MM.1S (cell line): ENCODE measurements at regions not wholly inside any gene's neighbourhood (a gene's known extent, or its start where the extent isn't known, plus 50 kb on each side); places are given as distances from the start of the nearest gene placed in this dataset.

Source experiments
- DNase-seq: peaks from one replicate; pipeline ENCODE4 v3.0.0-alpha.2; 2015
- H2AFZ ChIP-seq: fragments of 300-600 bp; sonication (generic); 2 replicates; pipeline ENCODE4 v1.6.0; 2016; ENCODE audit warnings: antibody characterized with exemption, low read length
- H3F3A ChIP-seq: fragments of 300-600 bp; sonication (generic); 2 replicates; pipeline ENCODE4 v1.6.1; 2016; ENCODE audit warnings: mild to moderate bottlenecking, antibody characterized with exemption, low read length, moderate library complexity, mixed read lengths; ENCODE audit not compliant: insufficient read depth
- H3K27ac ChIP-seq: fragments of 300-600 bp; sonication (generic); 2 replicates; pipeline ENCODE4 v1.5.1; 2016; ENCODE audit warnings: mild to moderate bottlenecking, low read length
- H3K27me3 ChIP-seq: fragments of 300-600 bp; sonication (generic); replicated peaks from 2 replicates; pipeline ENCODE4 v1.6.0; 2016; ENCODE audit warnings: low read length; ENCODE audit not compliant: insufficient read depth
- H3K36me3 ChIP-seq: fragments of 300-600 bp; sonication (generic); replicated peaks from 2 replicates; pipeline ENCODE4 v1.6.1; 2016; ENCODE audit warnings: mild to moderate bottlenecking, low read length, mixed read lengths; ENCODE audit not compliant: insufficient read depth
- H3K4me1 ChIP-seq: fragments of 300-600 bp; sonication (generic); 2 replicates; pipeline ENCODE4 v1.6.1; 2016; ENCODE audit warnings: low read length, mixed read lengths
- H3K4me2 ChIP-seq: fragments of 300-600 bp; sonication (generic); 2 replicates; pipeline ENCODE4 v1.6.0; 2016; ENCODE audit warnings: low read depth, low read length
- H3K4me3 ChIP-seq: fragments of 300-600 bp; sonication (generic); 2 replicates; pipeline ENCODE4 v1.5.1; 2016; ENCODE audit warnings: low read length, mixed read lengths
- H3K79me2 ChIP-seq: fragments of 300-600 bp; sonication (generic); 2 replicates; pipeline ENCODE4 v1.6.1; 2016; ENCODE audit warnings: mixed run types, low read length, mixed read lengths
- H3K9ac ChIP-seq: fragments of 300-600 bp; sonication (generic); 2 replicates; pipeline ENCODE4 v1.6.1; 2016; ENCODE audit warnings: low read length, mixed read lengths
- H3K9me2 ChIP-seq: fragments of 300-600 bp; sonication (generic); replicated peaks from 2 replicates; pipeline ENCODE4 v1.6.1; 2016; ENCODE audit warnings: mild to moderate bottlenecking, low read length, mixed read lengths; ENCODE audit not compliant: insufficient read depth
- H3K9me3 ChIP-seq: fragments of 300-600 bp; sonication (generic); replicated peaks from 2 replicates; pipeline ENCODE4 v1.6.1; 2016; ENCODE audit warnings: mild to moderate bottlenecking, low read length, mixed read lengths; ENCODE audit not compliant: insufficient read depth
- H4K20me1 ChIP-seq: fragments of 300-600 bp; sonication (generic); 2 replicates; pipeline ENCODE4 v1.6.1; 2016; ENCODE audit warnings: mild to moderate bottlenecking, low read length, moderate library complexity, mixed read lengths; ENCODE audit not compliant: insufficient read depth
- EZH2 ChIP-seq: fragments of 300-600 bp; sonication (generic); optimal IDR thresholded peaks from 2 replicates; pipeline ENCODE3; 2017; ENCODE audit warnings: low read depth, mild to moderate bottlenecking, antibody characterized with exemption, low read length, mixed read lengths
- EZH2phosphoT487 ChIP-seq: fragments of 300-600 bp; sonication (generic); IDR thresholded peaks from 2 replicates; pipeline ENCODE4 v1.6.1; 2018; ENCODE audit warnings: antibody characterized with exemption, low read length
- TF ChIP-seq, protein P1 (sequence below): fragments of 300-600 bp; sonication (generic); IDR thresholded peaks from 2 replicates; pipeline ENCODE4 v1.5.1; 2016; ENCODE audit warnings: antibody characterized with exemption, low read length, mixed read lengths

DNA sequence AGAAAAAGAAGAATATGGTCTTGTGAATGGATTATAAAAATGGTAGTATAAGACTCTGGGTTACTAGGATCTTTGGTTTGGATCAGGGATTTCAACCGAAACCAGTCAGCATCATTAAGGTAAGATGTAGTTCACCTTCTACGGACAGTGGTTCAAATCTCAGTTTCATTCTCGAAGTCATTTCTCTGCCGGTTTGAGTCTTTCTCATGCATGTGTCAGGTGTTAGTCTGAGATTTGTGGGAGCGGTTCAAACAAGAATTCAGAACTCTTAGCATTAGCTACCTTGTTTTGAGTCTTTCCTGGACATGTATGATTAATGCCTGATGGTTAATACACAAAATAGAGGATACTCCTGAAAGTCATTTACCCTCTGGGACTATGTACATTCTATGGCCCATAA lies 735.9 kb upstream of the NUDT12 start:
- no peak overlapping the region for H3K27ac ChIP-seq
- no peaks in the 10 kb centered on the region for H3K9me3 ChIP-seq
- TF ChIP-seq EZH2 = no peak
- TF ChIP-seq, protein P1, sequence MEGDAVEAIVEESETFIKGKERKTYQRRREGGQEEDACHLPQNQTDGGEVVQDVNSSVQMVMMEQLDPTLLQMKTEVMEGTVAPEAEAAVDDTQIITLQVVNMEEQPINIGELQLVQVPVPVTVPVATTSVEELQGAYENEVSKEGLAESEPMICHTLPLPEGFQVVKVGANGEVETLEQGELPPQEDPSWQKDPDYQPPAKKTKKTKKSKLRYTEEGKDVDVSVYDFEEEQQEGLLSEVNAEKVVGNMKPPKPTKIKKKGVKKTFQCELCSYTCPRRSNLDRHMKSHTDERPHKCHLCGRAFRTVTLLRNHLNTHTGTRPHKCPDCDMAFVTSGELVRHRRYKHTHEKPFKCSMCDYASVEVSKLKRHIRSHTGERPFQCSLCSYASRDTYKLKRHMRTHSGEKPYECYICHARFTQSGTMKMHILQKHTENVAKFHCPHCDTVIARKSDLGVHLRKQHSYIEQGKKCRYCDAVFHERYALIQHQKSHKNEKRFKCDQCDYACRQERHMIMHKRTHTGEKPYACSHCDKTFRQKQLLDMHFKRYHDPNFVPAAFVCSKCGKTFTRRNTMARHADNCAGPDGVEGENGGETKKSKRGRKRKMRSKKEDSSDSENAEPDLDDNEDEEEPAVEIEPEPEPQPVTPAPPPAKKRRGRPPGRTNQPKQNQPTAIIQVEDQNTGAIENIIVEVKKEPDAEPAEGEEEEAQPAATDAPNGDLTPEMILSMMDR = no peak
- TF ChIP-seq EZH2phosphoT487 = no peak
- H2AFZ ChIP-seq = no peak overlapping the region
- no peaks in the 10 kb centered on the region for H3K36me3 ChIP-seq
- H3K79me2 ChIP-seq = no peaks in the 10 kb centered on the region
- no peak overlapping the region for H3K9ac ChIP-seq
- no peaks in the 10 kb centered on the region for H4K20me1 ChIP-seq
- peak; percentile 76 for DNase-seq
- no peaks in the 10 kb centered on the region for H3K27me3 ChIP-seq
- 0 out of 2 replicates have a peak overlapping the region, but pooled peaks have one; percentile 5 for H3K4me2 ChIP-seq
- H3K9me2 ChIP-seq = no peaks in the 10 kb centered on the region
- H3K4me1 ChIP-seq = peaks cover 14% of the 10 kb centered on the region
- no peak overlapping the region for H3K4me3 ChIP-seq
- H3F3A ChIP-seq = no peaks in the 10 kb centered on the region

DNA sequence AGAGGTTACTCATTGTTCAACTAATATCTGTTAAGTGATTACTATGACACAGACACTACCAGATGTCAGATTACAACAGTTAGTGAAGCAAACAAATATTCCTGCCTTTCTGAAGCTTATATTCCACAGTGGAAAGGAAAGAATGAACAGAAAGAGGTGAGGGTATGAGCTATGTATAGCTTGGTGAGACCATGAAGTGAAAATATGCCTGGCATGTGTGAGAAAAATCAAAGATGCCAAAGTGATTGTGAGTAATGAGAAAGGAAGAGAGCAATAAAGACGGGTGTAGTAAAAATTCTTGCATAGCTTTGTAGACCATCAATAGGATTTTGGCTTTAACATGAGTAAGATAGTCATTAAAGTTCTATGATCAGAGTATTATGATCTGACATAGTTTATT lies 734.5 kb upstream of the NUDT12 start:
- DNase-seq = no peak
- H3K79me2 ChIP-seq = no peaks in the 10 kb centered on the region
- H3K4me2 ChIP-seq = no peak overlapping the region

DNA sequence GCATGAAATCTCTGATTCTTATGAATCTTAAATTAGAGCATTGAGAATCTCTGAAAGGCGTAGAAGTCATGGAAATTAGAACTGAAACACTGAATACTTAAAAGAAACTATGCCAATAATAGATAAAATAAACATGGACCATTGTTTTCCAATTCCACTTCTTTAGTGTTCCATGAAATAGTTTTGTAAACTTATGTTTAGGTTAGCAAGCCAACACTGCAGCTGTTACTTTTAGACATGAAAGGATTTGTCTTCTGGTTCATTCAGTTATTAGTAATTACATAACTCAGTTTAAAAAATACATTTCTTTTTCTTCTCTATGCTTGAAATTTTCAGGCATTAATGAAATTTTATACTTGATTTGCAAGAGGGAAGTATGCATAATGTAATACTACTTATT lies 733.4 kb upstream of the NUDT12 start:
- Histone ChIP-seq H3K27me3 (no peaks in the 10 kb centered on the region), H4K20me1 (no peaks in the 10 kb centered on the region), H3K9ac (no peak overlapping the region), H3K4me3 (no peak overlapping the region), H3K9me3 (no peaks in the 10 kb centered on the region), H3K79me2 (no peaks in the 10 kb centered on the region), H2AFZ (no peak overlapping the region), H3K27ac (no peak overlapping the region), H3K9me2 (no peaks in the 10 kb centered on the region), H3F3A (no peaks in the 10 kb centered on the region), H3K4me1 (peaks cover 14% of the 10 kb centered on the region), H3K36me3 (no peaks in the 10 kb centered on the region), H3K4me2 (no peak overlapping the region)
- TF ChIP-seq EZH2 = no peak
- TF ChIP-seq EZH2phosphoT487 = no peak
- no peak for DNase-seq

More for the DNA sequence above, 734.5 kb upstream of the NUDT12 start:
- no peaks in the 10 kb centered on the region for H3K27me3 ChIP-seq
- no peak overlapping the region for H3K4me3 ChIP-seq
- TF ChIP-seq EZH2phosphoT487 (no peak), EZH2 (no peak)
- TF ChIP-seq, protein P1 = no peak
- no peaks in the 10 kb centered on the region for H3K9me3 ChIP-seq
- H4K20me1 ChIP-seq = no peaks in the 10 kb centered on the region
- no peak overlapping the region for H3K9ac ChIP-seq
- no peaks in the 10 kb centered on the region for H3K9me2 ChIP-seq
- H3K4me1 ChIP-seq = peaks cover 14% of the 10 kb centered on the region
- no peak overlapping the region for H2AFZ ChIP-seq
- no peak overlapping the region for H3K27ac ChIP-seq
- no peaks in the 10 kb centered on the region for H3F3A ChIP-seq
- H3K36me3 ChIP-seq = no peaks in the 10 kb centered on the region

DNA sequence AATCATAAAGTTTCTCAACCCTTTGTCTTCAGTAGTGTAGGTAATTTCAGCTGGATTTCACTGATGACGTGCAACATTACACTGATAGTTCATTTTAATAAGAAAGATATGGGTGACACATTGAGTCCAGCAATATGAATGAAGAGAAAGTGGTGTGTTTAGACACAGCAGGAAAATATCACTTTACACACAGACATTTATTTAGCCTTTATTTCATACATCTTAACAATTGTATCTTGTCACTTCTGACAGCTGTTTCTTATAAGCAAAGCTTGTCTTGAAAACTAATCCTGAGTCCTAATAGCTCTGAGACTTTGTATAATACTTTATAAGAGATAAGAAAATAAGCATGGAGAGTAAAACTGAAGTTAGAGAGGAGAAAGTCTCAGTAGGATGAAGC lies 720.5 kb upstream of the NUDT12 start:
- no peak overlapping the region for H3K27ac ChIP-seq
- H3K4me3 ChIP-seq = no peak overlapping the region
- no peaks in the 10 kb centered on the region for H4K20me1 ChIP-seq
- H3K4me1 ChIP-seq = no peaks in the 10 kb centered on the region
- no peaks in the 10 kb centered on the region for H3K36me3 ChIP-seq
- no peak for DNase-seq
- H3K4me2 ChIP-seq = no peak overlapping the region
- no peaks in the 10 kb centered on the region for H3K79me2 ChIP-seq
- TF ChIP-seq, protein P1 = no peak
- no peak for TF ChIP-seq EZH2phosphoT487
- no peak for TF ChIP-seq EZH2
- no peaks in the 10 kb centered on the region for H3K27me3 ChIP-seq
- no peak overlapping the region for H3K9ac ChIP-seq
- H3F3A ChIP-seq = no peaks in the 10 kb centered on the region
- H2AFZ ChIP-seq = no peak overlapping the region
- no peaks in the 10 kb centered on the region for H3K9me2 ChIP-seq
- no peaks in the 10 kb centered on the region for H3K9me3 ChIP-seq
